GM18507 (cell line): ENCODE measurements at regions not wholly inside any gene's neighbourhood (a gene's known extent, or its start where the extent isn't known, plus 50 kb on each side); places are given as distances from the start of the nearest gene placed in this dataset.
"Not testable (repeated sequence)": the region's sequence is repeated elsewhere in the genome, so short reads cannot be mapped to it uniquely, and the experiment has no call there.

Experiments used
- DNase-seq: peaks from one replicate; pipeline ENCODE4 v3.0.0; 2011; ENCODE audit warnings: low read depth; ENCODE audit not compliant: insufficient read length; ENCODE audit errors: extremely low spot score
- FAIRE-seq: peaks from 2 replicates; lab custom pipeline; 2011; peaks lifted over from hg19 to GRCh38; lab: Jason Lieb, UNC

DNA sequence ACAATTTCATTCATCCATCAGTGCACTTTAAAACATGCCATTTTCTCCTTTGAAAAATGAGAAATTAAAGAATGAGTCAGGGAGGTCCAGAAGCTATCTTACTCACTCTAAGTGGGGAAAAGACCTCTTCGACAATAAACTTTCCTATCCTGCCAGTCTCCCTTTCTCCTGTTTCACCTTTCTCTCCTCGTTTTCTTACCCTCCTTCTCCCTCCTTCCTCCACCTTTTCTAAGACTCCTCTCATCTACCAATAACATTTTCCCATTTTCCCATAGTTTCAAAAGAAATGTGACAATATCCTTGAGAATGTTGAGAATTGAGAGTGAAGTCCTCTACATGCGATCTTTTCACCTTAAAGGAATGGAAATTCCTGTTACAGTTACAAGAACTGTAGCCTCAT lies 450.5 kb upstream of the GRAMD2B start:
- DNase-seq (no peak), FAIRE-seq (no peak)

DNA sequence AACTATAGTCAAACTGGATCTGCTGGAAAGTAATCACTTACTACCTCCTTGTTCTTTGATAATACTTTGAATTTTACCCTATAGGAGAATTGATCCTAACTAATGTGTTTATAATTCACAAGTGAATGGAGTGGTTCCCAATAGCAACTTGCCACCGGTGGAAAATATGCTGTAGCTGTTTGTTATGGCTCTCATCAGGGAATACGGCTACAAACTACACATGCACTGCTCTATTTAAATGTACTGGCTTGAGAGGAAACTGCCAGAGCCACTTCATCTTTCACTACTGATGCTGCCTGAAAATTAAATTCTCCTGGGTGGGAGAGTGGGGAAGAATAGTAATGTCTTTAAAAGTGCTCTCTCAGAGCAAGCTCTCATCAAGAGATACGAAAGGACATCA lies 448.5 kb upstream of the GRAMD2B start:
- no peak for FAIRE-seq
- DNase-seq: no peak

DNA sequence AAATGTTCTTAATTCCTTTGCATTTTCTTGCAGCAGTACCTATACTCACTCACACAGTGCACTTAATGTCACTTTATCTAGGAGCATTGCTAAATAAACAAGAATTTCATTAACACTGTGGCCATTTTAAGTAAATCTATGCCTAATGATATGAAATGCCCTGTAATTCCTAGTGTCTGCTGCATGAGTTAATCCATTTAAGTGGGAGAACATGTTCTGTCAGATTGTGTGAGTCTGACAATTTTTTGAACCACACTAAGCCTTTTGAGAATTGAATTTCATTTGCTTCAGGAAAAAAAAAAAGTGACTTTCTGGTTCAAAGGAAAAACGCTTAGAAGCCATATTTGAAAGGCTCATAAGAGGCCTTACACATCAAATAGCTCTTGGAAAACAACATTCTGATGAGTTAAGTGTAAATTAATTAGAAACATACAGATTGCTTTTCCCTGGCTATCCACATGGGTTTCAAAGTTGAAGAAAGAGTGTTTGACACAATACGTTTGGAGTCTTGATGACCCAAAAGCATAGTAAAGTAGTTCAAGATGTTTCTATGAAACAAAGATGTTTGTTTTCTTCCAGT lies 446.7 kb upstream of the GRAMD2B start:
- FAIRE-seq: no peak

DNA sequence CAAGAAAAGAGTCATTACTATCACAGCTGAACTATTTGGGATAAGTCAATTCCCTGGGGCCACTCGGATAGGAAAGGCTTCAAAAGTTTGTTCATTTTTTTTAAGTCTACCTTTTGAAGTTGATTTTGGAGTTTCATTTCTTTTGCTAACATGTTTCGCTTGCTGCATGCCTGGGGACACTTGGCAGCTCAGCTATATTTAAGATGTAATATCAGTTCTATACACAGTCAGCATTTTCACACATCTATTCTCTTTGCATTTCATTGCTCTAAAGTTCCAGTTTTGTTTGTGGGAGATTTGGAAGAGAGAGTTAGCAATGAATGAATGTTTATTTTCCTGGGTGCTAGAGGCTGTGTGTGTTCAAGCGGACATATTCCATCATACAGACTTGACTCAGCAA lies 445.2 kb upstream of the GRAMD2B start:
- no peak for FAIRE-seq
- no peak for DNase-seq

More for the DNA sequence above, 446.7 kb upstream of the GRAMD2B start:
- no peak for DNase-seq

DNA sequence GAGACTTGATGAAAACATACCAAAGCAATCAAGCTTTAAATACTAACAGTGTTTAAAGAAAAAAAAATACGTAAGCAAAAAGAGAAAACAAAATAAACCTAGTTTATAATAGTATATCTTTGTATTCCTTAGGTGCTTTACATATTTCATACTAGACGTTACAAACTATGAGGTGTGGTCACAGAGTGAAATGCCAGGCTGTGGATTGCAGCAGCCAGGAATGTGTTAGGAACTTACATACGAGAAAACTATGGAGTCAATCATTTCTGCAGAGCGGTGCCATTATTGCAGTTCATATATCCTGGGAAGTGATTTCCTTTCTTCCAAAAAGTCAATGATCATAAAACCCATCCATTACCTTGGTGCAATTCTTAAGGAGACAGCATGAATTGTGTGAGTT lies 443.6 kb upstream of the GRAMD2B start:
- no peak for DNase-seq
- FAIRE-seq: no peak

DNA sequence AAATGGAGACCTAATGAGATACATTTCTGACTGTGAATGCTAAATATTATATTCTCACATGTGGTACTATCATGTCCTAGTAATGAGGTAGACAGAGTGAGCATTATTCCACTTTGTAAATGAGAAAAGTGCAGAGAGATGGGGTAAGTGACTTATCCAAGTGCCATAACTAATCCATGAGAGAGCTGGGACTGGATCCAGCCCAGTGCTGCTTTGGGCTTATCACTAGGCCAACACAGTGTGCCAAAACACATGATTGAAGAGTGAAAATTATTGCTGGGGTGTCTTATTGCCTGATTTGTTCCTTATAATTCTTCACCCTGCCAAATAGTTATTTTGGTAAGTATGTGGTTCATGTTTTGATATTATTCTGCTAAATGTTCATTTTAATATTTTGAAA lies 442.2 kb upstream of the GRAMD2B start:
- FAIRE-seq (no peak), DNase-seq (no peak)

DNA sequence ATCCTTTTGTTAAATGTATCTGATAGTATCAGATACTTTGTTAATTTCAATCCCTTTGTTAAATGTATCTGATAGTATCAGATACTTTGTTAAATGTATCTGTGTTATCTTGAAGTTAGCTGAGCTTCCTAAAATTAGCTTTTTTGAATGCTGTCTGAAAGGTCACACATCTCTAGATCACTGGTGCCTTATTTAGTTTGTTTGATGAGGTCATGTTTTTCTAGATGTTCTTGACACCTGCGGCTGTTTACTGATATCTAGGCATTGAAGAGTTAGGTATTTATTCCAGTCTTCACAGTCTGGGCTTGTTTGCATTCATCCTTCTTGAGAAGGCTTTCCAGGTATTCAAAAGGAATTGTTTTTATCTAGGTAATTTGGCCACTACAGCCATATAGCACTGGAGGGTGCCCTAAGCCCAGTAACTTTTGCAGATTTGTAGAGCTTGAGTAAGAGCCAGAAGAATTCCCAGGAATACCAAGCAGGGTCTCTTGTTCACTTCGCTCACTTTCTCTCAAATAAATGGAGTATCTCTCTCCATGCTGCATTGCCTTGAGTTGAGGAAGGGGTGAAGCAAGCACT lies 435.4 kb upstream of the GRAMD2B start:
- no peak for FAIRE-seq

DNA sequence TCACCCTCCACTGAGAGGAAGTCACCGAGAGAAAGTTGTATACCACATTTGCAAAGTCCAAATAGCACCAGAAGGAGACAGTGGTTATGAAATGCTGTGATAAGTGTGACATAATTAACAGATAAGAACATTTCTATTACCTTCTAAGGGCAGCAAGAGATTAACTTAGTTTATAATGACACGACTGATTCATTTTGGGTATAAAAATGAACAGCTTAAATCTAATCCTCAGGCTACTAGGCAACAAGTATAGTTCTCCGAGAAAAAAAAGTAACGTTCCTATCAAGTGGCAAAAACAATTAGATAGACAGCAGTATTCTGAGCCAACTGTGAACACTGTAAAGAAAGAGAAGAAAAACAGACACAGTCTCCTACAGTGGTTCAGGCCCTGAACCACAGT lies 431.2 kb upstream of the GRAMD2B start:
- DNase-seq (no peak), FAIRE-seq (no peak)

More for the DNA sequence above, 435.4 kb upstream of the GRAMD2B start:
- DNase-seq: no peak

DNA sequence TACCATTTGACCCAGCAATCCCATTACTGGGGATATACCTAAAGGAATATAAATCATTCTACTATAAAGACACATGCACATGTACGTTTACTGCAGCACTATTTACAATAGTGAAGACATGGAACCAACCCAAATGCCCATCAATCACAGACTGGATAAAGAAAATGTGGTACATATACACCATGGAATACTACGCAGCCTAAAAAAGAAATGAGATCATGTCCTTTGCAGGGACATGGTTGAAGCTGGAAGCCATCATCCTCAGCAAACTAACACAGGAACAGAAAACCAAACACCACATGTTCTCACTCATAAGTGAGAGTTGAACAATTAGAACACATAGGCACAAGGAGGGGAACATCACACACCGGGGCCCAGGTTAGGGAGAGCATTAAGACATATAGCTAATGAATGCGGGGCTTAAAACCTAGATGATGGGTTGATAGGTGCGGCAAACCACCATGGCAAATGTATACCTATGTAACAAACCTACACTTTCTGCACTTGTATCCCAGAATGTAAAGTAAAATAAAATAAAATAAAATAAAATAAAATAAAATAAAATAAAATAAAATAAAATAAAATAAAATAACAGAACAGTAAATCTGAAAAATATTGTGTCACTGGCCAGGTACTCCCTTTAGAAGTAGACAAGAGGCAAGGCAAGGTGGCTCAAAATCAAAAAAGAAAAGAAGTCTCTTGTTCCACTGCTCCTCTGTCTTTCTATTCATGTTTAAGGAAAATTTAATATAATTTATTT lies 423.8 kb upstream of the GRAMD2B start:
- not testable (repeated sequence) for FAIRE-seq, DNase-seq

DNA sequence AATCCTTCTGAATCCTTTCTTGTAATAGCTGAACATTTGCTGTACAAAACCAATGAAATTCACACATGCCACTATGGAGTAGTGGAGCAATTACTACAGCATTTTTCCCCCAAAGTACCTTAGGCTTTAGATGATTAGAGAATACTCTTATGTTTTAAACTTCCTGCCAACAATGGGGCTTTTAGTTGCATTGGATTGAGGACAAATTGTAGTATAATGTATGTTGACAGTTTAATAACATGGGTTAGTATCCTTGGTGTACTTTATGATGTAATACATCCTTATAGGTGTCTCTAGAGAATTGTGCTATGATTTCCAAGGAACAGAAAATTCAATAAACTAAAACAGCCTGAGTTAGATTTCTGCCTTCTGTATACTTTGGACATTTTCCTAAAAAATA lies 422.7 kb upstream of the GRAMD2B start:
- FAIRE-seq (no peak), DNase-seq (no peak)

DNA sequence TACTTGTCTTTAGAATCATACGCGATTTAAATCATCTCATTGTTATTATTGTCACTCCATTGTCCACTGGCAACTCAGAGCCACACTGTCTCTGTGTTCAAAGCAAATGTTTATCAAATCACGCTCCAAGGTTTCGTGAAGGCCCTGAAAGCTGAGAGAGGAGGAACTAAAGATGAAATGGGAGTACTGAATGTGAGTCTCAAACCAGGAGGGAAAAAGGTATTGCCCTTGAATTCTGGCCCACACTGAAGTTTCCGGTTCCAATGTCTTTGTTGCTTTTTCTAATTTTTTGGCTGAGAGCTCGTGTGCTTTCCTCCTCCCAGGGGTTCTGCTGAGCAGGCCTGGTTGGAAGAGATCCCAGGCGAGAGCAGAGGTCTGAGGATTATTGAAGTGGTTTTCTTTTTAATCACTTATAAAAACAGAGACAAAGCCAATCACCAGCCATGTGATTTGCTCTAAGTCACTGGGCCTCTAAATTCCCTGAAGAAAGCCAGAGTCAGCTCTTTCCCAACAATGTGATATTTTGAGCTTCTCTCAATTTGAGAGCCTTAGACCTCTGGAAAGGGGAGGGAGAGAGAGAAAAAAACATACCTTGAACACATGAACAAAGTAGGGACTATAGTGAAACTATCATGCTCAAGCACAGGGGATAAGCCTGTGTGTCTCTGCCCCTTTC lies 420.8 kb upstream of the GRAMD2B start:
- no peak for DNase-seq
- no peak for FAIRE-seq

DNA sequence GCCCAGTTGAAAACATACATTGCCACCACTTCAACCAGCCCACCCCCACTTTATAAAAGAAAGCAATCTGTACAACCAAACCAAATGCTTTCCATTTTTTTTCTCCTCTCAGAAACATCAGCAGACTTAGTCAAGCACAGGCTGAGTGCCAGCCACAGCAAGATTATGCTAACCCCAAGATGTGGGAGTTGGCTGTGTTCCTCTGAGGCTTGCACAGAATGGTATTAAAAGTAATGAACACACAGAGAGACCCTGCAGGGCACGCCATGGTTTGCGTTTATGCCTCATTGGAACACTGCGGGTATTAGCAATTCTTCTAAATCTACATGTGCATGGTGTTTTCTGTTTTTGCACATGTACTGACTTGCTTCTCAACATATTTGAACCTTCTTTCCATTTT lies 419.9 kb upstream of the GRAMD2B start:
- no peak for FAIRE-seq
- no peak for DNase-seq

DNA sequence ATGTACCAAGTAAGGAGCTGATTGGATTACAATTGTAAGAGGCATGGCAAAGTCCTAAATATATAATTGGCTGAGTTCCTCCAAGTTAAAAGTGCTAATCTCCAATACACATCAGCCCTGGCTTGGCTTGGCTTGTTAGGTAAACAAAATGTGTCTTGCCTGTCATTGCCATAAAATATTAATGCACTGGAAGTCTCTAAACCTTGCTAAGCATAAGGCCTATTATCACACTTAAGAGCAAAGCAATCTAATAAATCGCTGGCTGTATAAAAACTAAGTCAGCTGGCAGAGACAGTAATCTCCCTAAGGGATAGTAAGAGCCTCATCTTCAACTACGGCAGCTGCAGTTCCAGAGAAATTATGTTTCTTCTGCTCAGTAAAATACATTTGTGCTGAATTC lies 418.6 kb upstream of the GRAMD2B start:
- DNase-seq (no peak), FAIRE-seq (no peak)

DNA sequence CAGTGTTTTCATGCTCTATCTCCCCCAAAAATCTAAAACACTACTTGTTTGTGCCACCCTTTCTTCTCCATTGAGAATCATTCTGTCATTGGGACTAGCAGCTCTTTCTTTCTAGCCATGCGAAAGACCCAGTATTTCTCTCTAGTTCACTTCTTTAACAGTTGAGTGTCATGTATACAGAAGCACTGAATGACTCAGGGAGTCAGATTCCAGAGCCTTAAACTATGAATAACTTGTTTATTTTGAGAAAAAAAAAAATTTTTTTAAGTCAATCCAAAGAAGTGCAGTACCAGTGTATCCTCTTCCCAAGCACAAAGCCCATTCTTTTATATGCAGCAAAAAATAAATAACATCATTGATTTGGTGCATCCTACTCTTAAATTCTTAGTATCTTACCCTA lies 415.4 kb upstream of the GRAMD2B start:
- FAIRE-seq: no peak
- DNase-seq: no peak

DNA sequence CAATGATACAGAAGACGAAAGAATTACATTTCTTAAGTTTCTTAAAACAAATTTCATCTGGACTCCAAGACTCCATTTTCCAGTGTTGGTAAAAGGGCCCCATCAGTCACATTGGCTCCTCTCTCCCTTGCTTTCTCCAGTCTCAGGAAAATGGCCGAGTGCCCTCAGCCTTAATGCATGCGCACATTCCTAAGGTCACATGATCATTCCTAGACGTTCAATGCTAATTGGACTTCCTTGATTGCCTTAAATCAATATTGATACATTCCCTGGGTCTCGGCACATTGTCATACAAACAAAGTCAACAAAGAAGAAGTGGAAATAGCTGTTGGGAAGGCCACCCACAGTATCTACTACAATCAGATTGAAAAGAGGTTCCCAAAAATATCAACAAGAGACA lies 413.6 kb upstream of the GRAMD2B start:
- DNase-seq: no peak

DNA sequence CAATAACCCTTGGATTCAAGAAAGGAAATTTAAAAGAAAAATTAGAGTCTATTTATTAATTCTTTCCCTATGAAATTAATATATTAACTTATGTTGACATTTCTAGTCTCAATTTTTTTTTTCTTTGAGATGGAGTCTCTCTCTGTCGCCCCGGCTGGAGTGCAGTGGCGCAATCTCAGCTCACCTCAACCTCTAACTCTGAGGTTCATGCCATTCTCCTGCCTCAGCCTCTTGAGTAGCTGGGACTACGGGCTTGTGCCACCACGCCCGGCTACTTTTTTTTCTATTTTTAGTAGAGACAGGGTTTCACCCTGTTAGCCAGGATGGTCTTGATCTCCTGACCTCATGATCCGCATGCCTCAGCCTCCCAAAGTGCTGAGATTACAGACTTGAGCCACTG lies 411.7 kb upstream of the GRAMD2B start:
- FAIRE-seq, DNase-seq: not testable (repeated sequence)

More for the DNA sequence above, 413.6 kb upstream of the GRAMD2B start:
- FAIRE-seq: no peak

DNA sequence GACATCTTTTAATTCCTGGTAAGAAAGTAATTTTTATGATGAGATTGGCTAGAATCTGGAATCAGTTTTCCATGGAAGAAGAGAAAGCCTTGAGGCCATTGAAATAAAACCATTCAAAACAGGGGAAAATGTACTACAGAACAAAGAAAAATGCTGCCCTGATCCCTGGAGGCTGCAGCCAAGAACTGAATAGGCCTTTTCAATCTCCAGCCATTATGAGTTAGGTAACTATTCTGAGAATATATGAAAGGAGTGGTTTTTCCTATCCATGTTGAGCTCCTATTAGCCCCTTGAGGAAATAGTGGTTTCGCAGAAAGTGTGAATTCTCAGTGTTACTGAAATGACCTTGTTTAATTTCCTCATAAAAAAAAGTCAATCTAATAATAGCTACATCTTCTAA lies 408.5 kb upstream of the GRAMD2B start:
- FAIRE-seq (no peak), DNase-seq (no peak)

DNA sequence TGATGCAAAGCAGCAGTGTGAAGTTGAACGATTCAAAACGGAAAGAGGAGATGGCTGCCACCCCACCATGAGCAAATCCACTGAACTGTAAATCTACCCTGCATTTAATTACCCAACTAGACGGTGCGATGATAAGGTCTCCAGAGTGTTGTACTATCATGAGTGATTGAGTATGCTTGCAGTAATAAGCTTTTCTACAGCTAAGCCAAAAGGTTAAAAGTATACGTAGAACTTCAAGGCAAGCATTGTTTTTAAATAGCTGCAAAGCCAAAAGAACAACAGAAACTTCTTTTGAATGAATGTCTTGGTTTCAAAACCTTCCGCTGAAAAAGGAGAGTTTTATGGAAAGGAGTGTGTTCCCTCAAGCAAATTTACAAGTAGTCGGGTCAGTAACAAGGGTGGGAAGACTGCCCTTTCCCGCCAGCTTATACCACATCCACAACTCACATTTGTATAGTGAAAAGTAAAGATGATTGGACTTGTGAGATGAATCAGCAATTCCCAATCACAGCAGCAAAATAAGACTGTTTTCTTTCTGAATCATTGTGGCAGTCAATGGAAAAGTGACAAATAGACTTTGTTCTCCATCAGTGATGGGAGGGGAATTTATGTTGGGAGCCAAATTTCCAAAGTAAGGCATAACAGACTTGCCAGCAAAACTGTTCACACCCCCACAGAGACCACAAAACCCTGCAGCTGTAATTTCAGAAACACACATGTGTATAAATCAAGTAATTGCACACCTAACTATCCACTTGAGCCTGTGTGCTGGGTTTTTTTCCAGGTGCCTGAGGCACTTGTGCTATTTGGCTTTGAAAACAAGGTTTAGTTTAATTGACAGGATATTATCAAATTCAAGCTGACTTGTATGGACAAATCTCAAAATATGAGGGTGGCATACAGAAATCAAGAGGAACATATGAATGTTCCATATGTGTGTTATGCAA lies 407.7 kb upstream of the GRAMD2B start:
- FAIRE-seq (no peak), DNase-seq (no peak)

DNA sequence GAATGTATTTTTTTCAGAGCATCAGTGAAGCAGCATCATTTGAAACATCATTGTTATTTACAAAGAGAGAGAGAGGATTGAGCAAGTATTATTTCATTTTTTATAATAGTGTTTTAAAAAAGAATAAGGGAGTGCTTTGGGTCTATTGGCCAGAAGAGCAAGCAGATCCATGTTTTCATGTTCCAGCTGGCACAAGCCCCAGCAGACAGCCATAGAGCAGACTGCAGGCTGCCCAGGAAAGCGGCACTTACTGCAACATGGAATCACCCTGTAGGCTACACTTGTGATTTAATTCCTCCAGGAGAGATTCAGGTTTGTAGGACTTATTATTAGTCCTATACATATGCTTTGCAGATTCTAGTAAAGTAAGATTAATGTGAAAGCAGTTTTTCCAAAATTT lies 407.0 kb upstream of the GRAMD2B start:
- FAIRE-seq: no peak

More for the DNA sequence above, 407.0 kb upstream of the GRAMD2B start:
- no peak for DNase-seq
